Hepatocyte (in vitro differentiated cells): ENCODE measurements at regions not wholly inside any gene's neighbourhood (a gene's known extent, or its start where the extent isn't known, plus 50 kb on each side); places are given as distances from the start of the nearest gene placed in this dataset.

ENCODE experiments used
- DNase-seq: peaks from one replicate; pipeline ENCODE4 v3.0.0-alpha.2; 2016; ENCODE audit warnings: low spot score
- H2AFZ ChIP-seq: fragments of 200-600 bp; sonication (generic); 2 replicates; pipeline ENCODE4 v1.6.0; 2016; ENCODE audit warnings: antibody characterized with exemption, mild to moderate bottlenecking
- H3K27ac ChIP-seq: fragments of 200-600 bp; sonication (generic); 2 replicates; pipeline ENCODE4 v1.5.1; 2016; ENCODE audit warnings: mild to moderate bottlenecking
- H3K27me3 ChIP-seq: fragments of 200-600 bp; sonication (generic); 2 replicates; pipeline ENCODE4 v1.6.1; 2016
- H3K36me3 ChIP-seq: fragments of 200-600 bp; sonication (generic); replicated peaks from 2 replicates; pipeline ENCODE4 v1.5.1; 2016; ENCODE audit warnings: low read depth; ENCODE audit not compliant: insufficient read depth
- H3K4me1 ChIP-seq: fragments of 200-600 bp; sonication (generic); 2 replicates; pipeline ENCODE4 v1.5.1; 2016; ENCODE audit warnings: mild to moderate bottlenecking, moderate library complexity; ENCODE audit not compliant: insufficient read depth
- H3K4me2 ChIP-seq: fragments of 200-600 bp; sonication (generic); 2 replicates; pipeline ENCODE4 v1.6.0; 2016
- H3K4me3 ChIP-seq: fragments of 200-600 bp; sonication (generic); 2 replicates; pipeline ENCODE4 v1.5.1; 2016; ENCODE audit warnings: mild to moderate bottlenecking
- H3K79me2 ChIP-seq: fragments of 200-600 bp; sonication (generic); 2 replicates; pipeline ENCODE4 v1.6.0; 2017; ENCODE audit warnings: mild to moderate bottlenecking
- H3K9me2 ChIP-seq: fragments of 200-600 bp; sonication (generic); replicated peaks from 2 replicates; pipeline ENCODE4 v1.6.0; 2017; ENCODE audit warnings: mild to moderate bottlenecking; ENCODE audit not compliant: insufficient read depth
- H3K9me3 ChIP-seq: fragments of 200-600 bp; sonication (generic); 2 replicates; pipeline ENCODE4 v1.5.1; 2016; ENCODE audit warnings: low read depth, mild to moderate bottlenecking
- H4K20me1 ChIP-seq: fragments of 200-600 bp; sonication (generic); 2 replicates; pipeline ENCODE4 v1.6.0; 2016; ENCODE audit warnings: mild to moderate bottlenecking; ENCODE audit not compliant: insufficient read depth, poor library complexity, severe bottlenecking
- EZH2 ChIP-seq: fragments of 200-600 bp; sonication (generic); IDR thresholded peaks from 2 replicates; pipeline ENCODE4 v1.6.1; 2016; ENCODE audit warnings: antibody characterized with exemption, mild to moderate bottlenecking, borderline replicate concordance
- EZH2phosphoT487 ChIP-seq: fragments of 200-600 bp; sonication (generic); IDR thresholded peaks from one replicate; pipeline ENCODE4 v1.6.1; 2018; ENCODE audit warnings: antibody characterized with exemption, mild to moderate bottlenecking, low read depth, moderate library complexity; ENCODE audit not compliant: unreplicated experiment, severe bottlenecking
- WGBS: methylation state at CpG from one replicate; pipeline ENCODE4 v1.1.6; 2016; ENCODE audit warnings: low lambda C conversion rate; ENCODE audit errors: missing lambda C conversion rate; 5-methylcytosine and 5-hydroxymethylcytosine counted together
- TF ChIP-seq, protein P1 (sequence below): fragments of 200-600 bp; sonication (generic); IDR thresholded peaks from 2 replicates; pipeline ENCODE4 v1.5.1; 2016; ENCODE audit warnings: antibody characterized with exemption, mild to moderate bottlenecking; ENCODE audit not compliant: poor library complexity

GRCh38 chr3:76199382-76199781 is 414.0 kb upstream of the ZNF717 start:
- TF ChIP-seq, protein P1, sequence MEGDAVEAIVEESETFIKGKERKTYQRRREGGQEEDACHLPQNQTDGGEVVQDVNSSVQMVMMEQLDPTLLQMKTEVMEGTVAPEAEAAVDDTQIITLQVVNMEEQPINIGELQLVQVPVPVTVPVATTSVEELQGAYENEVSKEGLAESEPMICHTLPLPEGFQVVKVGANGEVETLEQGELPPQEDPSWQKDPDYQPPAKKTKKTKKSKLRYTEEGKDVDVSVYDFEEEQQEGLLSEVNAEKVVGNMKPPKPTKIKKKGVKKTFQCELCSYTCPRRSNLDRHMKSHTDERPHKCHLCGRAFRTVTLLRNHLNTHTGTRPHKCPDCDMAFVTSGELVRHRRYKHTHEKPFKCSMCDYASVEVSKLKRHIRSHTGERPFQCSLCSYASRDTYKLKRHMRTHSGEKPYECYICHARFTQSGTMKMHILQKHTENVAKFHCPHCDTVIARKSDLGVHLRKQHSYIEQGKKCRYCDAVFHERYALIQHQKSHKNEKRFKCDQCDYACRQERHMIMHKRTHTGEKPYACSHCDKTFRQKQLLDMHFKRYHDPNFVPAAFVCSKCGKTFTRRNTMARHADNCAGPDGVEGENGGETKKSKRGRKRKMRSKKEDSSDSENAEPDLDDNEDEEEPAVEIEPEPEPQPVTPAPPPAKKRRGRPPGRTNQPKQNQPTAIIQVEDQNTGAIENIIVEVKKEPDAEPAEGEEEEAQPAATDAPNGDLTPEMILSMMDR = no peak
- TF ChIP-seq EZH2 (no peak), EZH2phosphoT487 (no peak)
- H3K4me3 ChIP-seq = no peak overlapping the region
- DNase-seq = no peak
- H3K4me1 ChIP-seq = no peaks in the 10 kb centered on the region
- H3K27me3 ChIP-seq = no peaks in the 10 kb centered on the region
- no peak overlapping the region for H3K27ac ChIP-seq
- no peak overlapping the region for H3K4me2 ChIP-seq
- no peaks in the 10 kb centered on the region for H4K20me1 ChIP-seq
- no peak overlapping the region for H2AFZ ChIP-seq
- no peaks in the 10 kb centered on the region for H3K9me2 ChIP-seq
- no peaks in the 10 kb centered on the region for H3K36me3 ChIP-seq
- no peaks in the 10 kb centered on the region for H3K9me3 ChIP-seq
- no peaks in the 10 kb centered on the region for H3K79me2 ChIP-seq
- WGBS = 75% methylated on average over 5 of the region's 5 CpGs

GRCh38 chr3:76203578-76203977 is 418.2 kb upstream of the ZNF717 start:
- no peaks in the 10 kb centered on the region for H3K9me3 ChIP-seq
- no peak overlapping the region for H3K4me2 ChIP-seq
- H3K79me2 ChIP-seq = no peaks in the 10 kb centered on the region
- 80% methylated on average over 12 of the region's 12 CpGs for WGBS
- H4K20me1 ChIP-seq = no peaks in the 10 kb centered on the region
- H3K4me3 ChIP-seq = no peak overlapping the region
- no peak overlapping the region for H3K27ac ChIP-seq
- TF ChIP-seq, protein P1 = no peak
- TF ChIP-seq EZH2 = no peak
- TF ChIP-seq EZH2phosphoT487 = no peak
- no peaks in the 10 kb centered on the region for H3K4me1 ChIP-seq
- no peaks in the 10 kb centered on the region for H3K9me2 ChIP-seq
- H3K27me3 ChIP-seq = no peaks in the 10 kb centered on the region
- no peak overlapping the region for H2AFZ ChIP-seq
- no peak for DNase-seq
- no peaks in the 10 kb centered on the region for H3K36me3 ChIP-seq

GRCh38 chr3:76206346-76206745 is 421.0 kb upstream of the ZNF717 start:
- peak; percentile 30 for DNase-seq
- 63% methylated on average over 3 of the region's 3 CpGs for WGBS

More at GRCh38 chr3:76206346-76206745, 421.0 kb upstream of the ZNF717 start:
- TF ChIP-seq EZH2phosphoT487 (no peak), EZH2 (no peak)
- TF ChIP-seq, protein P1 = no peak
- Histone ChIP-seq H3K4me2 (no peak overlapping the region), H3K4me1 (no peaks in the 10 kb centered on the region), H3K79me2 (no peaks in the 10 kb centered on the region), H3K27ac (no peak overlapping the region), H3K4me3 (no peak overlapping the region), H3K9me3 (no peaks in the 10 kb centered on the region), H3K27me3 (no peaks in the 10 kb centered on the region), H3K36me3 (no peaks in the 10 kb centered on the region), H3K9me2 (no peaks in the 10 kb centered on the region), H4K20me1 (no peaks in the 10 kb centered on the region), H2AFZ (no peak overlapping the region)
